Upper lobe of left lung (tissue), 6 donors: ENCODE measurements at regions not wholly inside any gene's neighbourhood (a gene's known extent, or its start where the extent isn't known, plus 50 kb on each side); places are given as distances from the start of the nearest gene placed in this dataset.
"Not testable (repeated sequence)": the region's sequence is repeated elsewhere in the genome, so short reads cannot be mapped to it uniquely, and the experiment has no call there.

Experiments used
- ATAC-seq, 2 donors: fragments of 200-7000 bp; cut with Tn5 transposase; one replicate each; pipeline ENCODE4 v1.9.1; 2022; ENCODE audit warnings: mild to moderate bottlenecking in 2 of 2, moderate library complexity in 2 of 2; ENCODE audit not compliant: low FRiP score in 2 of 2
- DNase-seq, 2 donors: peaks; one replicate each; pipeline ENCODE4 v3.0.0-alpha.2; 2019 to 2020
- H3K27ac ChIP-seq, 4 donors: fragments of 200-600 bp; sonication (generic); one replicate each; pipeline ENCODE4 v1.5.1; 2016 to 2019
- H3K27me3 ChIP-seq, 4 donors: fragments of 200-600 bp; sonication (generic); one replicate each; pipeline ENCODE4 v1.5.1; 2017 to 2019
- H3K36me3 ChIP-seq, 4 donors: fragments of 200-600 bp; sonication (generic); one replicate each; pipeline ENCODE4 v1.5.1; 2016 to 2019
- H3K4me1 ChIP-seq, 4 donors: fragments of 200-600 bp; sonication (generic); one replicate each; pipeline ENCODE4 v1.5.1; 2018 to 2019
- H3K4me3 ChIP-seq, 4 donors: fragments of 200-600 bp; sonication (generic); one replicate each; pipeline ENCODE4 v1.5.1; 2017 to 2019; ENCODE audit warnings: mild to moderate bottlenecking in 2 of 4, moderate library complexity in 1 of 4
- H3K9me3 ChIP-seq, 4 donors: fragments of 200-600 bp; sonication (generic); one replicate each; pipeline ENCODE4 v1.5.1; 2018 to 2019
- CTCF ChIP-seq, 6 experiments: fragments of 450-650 bp in 4 of 6; fragments of 200-600 bp in 2 of 6; sonication (generic) in 2 of 6; IDR thresholded peaks; one replicate each; pipeline ENCODE4 v1.5.1; 2016 to 2019; ENCODE audit warnings: antibody characterized with exemption in 6 of 6
- EP300 ChIP-seq, 4 donors: sonication (generic); formaldehyde crosslinking; IDR thresholded peaks; one replicate each; pipeline ENCODE4 v1.5.1; 2017; ENCODE audit warnings: antibody characterized with exemption in 4 of 4, control low read depth in 2 of 4
- POLR2A ChIP-seq, 4 donors: fragments of 450-650 bp; IDR thresholded peaks; one replicate each; pipeline ENCODE4 v1.5.1; 2016 to 2017; ENCODE audit warnings: antibody characterized with exemption in 4 of 4, mild to moderate bottlenecking in 2 of 4
- POLR2AphosphoS5 ChIP-seq, 2 donors: sonication (generic); formaldehyde crosslinking; IDR thresholded peaks; one replicate each; pipeline ENCODE4 v1.5.1; 2017; ENCODE audit warnings: antibody characterized with exemption in 2 of 2
- WGBS, 2 donors: methylation state at CpG; one replicate each; pipeline ENCODE4 v1.1.5; 2017 to 2018; 5-methylcytosine and 5-hydroxymethylcytosine counted together
- donor health status: DM: no; HTN: no; CAD: no; lungs with moderate emphysema.
- donor health status: DM: no; HTN: yes; CAD: no; lungs with severe emphysema.

GRCh38 chr14:106222731-106223130 is 696.3 kb downstream of the TMEM121 start:
- ATAC-seq (no peak), DNase-seq (no peak)
- H3K9me3 ChIP-seq: no peaks in the 10 kb centered on the region
- TF ChIP-seq CTCF (IDR thresholded peaks at IDR 0.05) (no peak), POLR2A (IDR thresholded peaks at IDR 0.05) (no peak), EP300 (IDR thresholded peaks at IDR 0.05) (no peak), POLR2AphosphoS5 (IDR thresholded peaks at IDR 0.05) (no peak)
- no peak overlapping the region for H3K27ac ChIP-seq
- no peaks in the 10 kb centered on the region for H3K36me3 ChIP-seq
- WGBS, 2 donors: 75 to 81% methylated on average over 3 of the region's 3 CpGs
- no peaks in the 10 kb centered on the region for H3K27me3 ChIP-seq
- no peak overlapping the region for H3K4me3 ChIP-seq
- H3K4me1 ChIP-seq: no peaks in the 10 kb centered on the region

- H3K4me3 ChIP-seq: no peak overlapping the region
- no peaks in the 10 kb centered on the region for H3K27me3 ChIP-seq
- H3K27ac ChIP-seq: no peak overlapping the region
- ATAC-seq: no peak
- WGBS, 2 donors: 66 to 67% methylated on average over 10 of the region's 10 CpGs
- no peaks in the 10 kb centered on the region for H3K36me3 ChIP-seq
- H3K9me3 ChIP-seq: no peaks in the 10 kb centered on the region
- TF ChIP-seq EP300 (IDR thresholded peaks at IDR 0.05) (no peak), POLR2AphosphoS5 (IDR thresholded peaks at IDR 0.05) (no peak), POLR2A (IDR thresholded peaks at IDR 0.05) (no peak), CTCF (IDR thresholded peaks at IDR 0.05) (no peak)
- no peaks in the 10 kb centered on the region for H3K4me1 ChIP-seq
- no peak for DNase-seq
Observed at GRCh38 chr14:106227793-106228192, 701.4 kb downstream of the TMEM121 start.

- no peaks in the 10 kb centered on the region for H3K4me1 ChIP-seq
- ATAC-seq (no peak), DNase-seq (no peak)
- no peak overlapping the region for H3K4me3 ChIP-seq
- TF ChIP-seq EP300 (IDR thresholded peaks at IDR 0.05) (no peak), POLR2AphosphoS5 (IDR thresholded peaks at IDR 0.05) (no peak), POLR2A (IDR thresholded peaks at IDR 0.05) (no peak), CTCF (IDR thresholded peaks at IDR 0.05) (no peak)
- no peak overlapping the region for H3K27ac ChIP-seq
- no peaks in the 10 kb centered on the region for H3K27me3 ChIP-seq
- no peaks in the 10 kb centered on the region for H3K9me3 ChIP-seq
- H3K36me3 ChIP-seq: no peaks in the 10 kb centered on the region
- WGBS, 2 donors: 53 to 75% methylated on average over 6 of the region's 6 CpGs
Observed at GRCh38 chr14:106228541-106229158, 702.3 kb downstream of the TMEM121 start.

GRCh38 chr14:106230071-106230470 is 703.7 kb downstream of the TMEM121 start:
- no peak overlapping the region for H3K4me3 ChIP-seq
- H3K27ac ChIP-seq: no peak overlapping the region
- no peaks in the 10 kb centered on the region for H3K9me3 ChIP-seq
- DNase-seq (no peak), ATAC-seq (no peak)
- H3K4me1 ChIP-seq: no peaks in the 10 kb centered on the region
- TF ChIP-seq EP300 (IDR thresholded peaks at IDR 0.05): no peak
- TF ChIP-seq POLR2AphosphoS5 (IDR thresholded peaks at IDR 0.05): no peak
- no peak for TF ChIP-seq POLR2A (IDR thresholded peaks at IDR 0.05)
- TF ChIP-seq CTCF (IDR thresholded peaks at IDR 0.05): no peak
- no peaks in the 10 kb centered on the region for H3K36me3 ChIP-seq
- H3K27me3 ChIP-seq: no peaks in the 10 kb centered on the region
- WGBS, 2 donors: 22 to 28% methylated on average over 2 of the region's 2 CpGs

GRCh38 chr14:106233191-106233590 is 706.8 kb downstream of the TMEM121 start:
- 38 to 42% methylated on average over 3 of the region's 3 CpGs for WGBS, 2 donors
- H3K27me3 ChIP-seq, ATAC-seq, DNase-seq, H3K4me1 ChIP-seq, H3K4me3 ChIP-seq, H3K9me3 ChIP-seq, H3K36me3 ChIP-seq, H3K27ac ChIP-seq: not testable (repeated sequence)
